Ramos (cell line): ENCODE measurements at regions not wholly inside any gene's neighbourhood (a gene's known extent, or its start where the extent isn't known, plus 50 kb on each side); places are given as distances from the start of the nearest gene placed in this dataset.

Source experiments
- in situ Hi-C: fragments of 300-500 bp; cut with MboI; formaldehyde crosslinking; loops from one replicate; pipeline ENCODE4 v1.14.3; 2022; ENCODE audit warnings: low sequenced_read_pairs; ENCODE audit not compliant: unreplicated experiment

DNA sequence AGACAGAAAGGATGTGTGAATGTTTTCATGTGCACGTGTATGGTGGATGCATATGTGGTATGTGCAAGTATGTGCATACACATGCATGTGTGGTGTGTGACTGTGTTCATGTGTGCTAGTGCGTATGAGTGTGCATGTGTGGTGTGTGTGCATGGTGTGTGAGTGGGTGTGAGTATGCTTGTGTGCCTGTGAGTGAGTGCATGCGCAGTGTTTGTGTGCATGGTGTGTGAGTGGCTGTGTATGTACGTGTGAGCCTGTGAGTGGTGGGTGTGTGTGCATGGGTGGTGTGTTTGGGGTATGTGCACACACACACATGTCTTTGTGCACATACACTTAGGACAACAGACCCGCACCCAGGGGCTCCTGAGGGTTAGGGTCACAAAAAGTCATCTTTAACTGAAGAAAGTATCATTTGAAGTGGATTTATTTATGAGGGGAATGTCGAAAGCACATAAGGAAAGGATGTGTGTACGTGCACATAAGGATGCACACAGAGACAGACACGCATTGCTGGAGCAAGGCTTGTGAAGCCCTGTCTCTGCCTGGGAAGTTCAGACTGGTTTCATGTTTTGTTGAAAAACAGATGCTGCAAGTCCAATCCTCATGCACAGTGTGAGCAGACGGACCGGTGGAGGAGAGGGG, 237.0 kb downstream of the SYK start:
- in situ Hi-C loops: no loop called here

- in situ Hi-C loops: no loop called here
Observed at GRCh38 chr9:91039125-91039834, 237.7 kb downstream of the SYK start.

- in situ Hi-C loops: no loop called here
Observed at GRCh38 chr9:91039835-91040140, 238.2 kb downstream of the SYK start.

DNA sequence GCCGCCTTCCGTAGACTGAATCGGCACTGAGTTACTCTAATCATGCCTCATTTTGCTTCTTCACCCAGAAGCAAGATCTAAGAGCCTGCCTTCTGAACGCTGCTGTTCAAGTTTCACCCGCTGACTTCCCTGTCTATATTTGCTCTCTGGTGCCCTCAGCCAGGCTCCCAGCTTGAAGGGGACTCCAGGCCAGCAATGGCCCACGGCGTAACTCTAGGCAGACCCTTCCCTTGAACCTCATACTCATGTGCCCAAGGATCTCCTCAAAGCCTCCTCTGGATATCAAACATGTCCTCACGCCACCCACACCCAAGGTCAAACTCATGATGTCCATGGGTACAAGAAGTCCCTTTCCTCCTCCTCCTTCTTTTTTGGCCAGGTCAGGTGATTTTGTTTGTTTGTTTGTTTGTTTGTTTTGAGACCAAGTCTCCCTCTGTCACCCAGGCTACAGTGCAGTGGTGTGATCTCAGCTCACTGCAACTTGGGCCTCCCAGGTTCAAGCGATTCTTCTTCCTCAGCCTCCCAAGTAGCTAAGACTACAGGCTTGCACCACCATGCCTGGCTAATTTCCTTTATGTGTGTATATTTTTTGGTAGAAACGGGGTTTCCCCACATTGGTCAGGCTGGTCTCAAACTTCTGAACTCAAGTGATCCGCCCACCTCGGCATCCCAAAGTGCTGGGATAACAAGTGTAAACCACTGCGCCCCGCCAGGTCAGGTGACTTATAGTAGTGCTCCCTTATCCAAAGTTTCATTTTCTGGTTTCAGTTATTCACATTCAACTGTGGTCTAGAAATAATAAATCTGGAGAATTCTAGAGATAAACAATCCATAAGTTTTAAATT, 239.0 kb downstream of the SYK start:
- in situ Hi-C loops: no loop called here

- in situ Hi-C loops: no loop called here
Observed at GRCh38 chr9:91042024-91042423, 240.4 kb downstream of the SYK start.

DNA sequence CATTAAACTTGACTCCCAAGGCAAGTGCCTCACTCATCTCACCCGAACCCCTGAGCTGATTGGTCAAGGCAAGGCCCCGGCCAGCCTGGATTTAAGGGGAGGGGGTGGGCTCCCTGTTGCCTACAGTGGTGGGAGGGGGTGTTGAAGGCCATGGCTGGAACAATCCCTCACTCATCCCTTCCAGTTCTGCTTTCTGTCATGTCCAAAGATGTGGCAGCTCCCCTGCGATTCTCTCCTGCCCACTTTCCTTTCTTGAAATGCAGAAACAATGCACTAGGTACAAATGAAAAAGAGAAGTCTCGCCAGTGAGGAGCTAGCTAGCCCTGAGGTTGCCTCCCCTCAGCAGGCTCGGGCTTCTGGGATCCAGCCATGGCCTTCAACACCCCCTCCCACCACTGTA, 240.9 kb downstream of the SYK start:
- in situ Hi-C loops: no loop called here

- in situ Hi-C loops: no loop called here
Observed at GRCh38 chr9:91043056-91043810, 241.6 kb downstream of the SYK start.

DNA sequence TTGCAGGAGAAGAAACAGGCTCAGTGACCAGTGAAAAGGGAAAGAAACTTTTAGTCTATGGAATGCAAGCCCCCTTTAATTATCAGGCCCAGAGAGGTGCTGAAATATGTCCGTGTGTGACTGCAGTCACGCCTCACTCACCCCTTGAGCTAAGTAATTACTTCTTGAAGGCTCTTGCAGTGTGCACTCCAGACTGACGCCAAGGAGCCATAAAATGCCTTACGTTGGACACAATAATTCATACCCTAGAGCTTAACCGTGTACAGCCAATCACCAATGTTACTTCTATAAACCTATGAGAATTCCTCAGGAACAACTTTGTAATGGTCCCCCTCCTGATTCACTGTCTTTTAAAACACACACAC, 242.2 kb downstream of the SYK start:
- in situ Hi-C loops: no loop called here

DNA sequence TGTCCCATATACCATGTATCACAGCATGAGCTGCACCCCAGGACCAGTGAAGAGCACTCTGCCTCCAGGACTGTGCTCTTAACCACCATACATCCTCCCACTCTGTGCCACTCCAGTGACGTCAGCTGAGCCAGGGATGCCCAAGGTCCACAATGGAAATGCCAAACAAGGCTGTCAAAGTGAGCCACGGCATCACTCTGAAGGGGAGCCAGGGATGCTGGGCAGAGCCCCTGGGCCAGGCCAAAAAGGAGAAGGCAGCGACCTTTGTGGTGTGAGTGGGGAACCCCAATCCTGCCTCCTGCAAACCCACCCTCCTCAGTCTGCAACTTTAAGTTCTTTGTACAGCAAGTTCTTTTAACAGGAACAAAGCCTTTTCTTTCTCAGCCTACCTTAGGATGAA, 242.7 kb downstream of the SYK start:
- in situ Hi-C loops: no loop called here

GRCh38 chr9:91045041-91045440, 243.4 kb downstream of the SYK start:
- in situ Hi-C loops: no loop called here

DNA sequence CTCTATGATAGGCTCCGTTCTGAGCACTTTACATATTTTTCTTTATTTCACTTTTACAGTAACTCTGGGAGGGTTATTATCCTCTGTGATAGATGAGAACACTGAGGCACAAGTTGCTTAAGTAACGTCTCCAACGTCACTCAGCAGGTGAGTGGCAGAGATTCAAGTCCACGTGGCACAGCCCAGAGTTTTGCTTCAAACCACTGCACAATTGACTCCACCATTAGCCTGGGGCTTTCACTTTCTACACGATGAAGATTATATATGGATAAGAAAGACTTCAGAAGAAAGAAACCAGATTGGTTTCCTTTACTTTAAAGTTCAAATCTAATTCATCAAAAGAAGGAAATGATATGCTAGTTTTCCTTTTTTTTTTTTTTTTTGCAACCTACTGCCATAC, 245.9 kb downstream of the SYK start:
- in situ Hi-C loops: no loop called here

- in situ Hi-C loops: no loop called here
Observed at GRCh38 chr9:91047993-91048607, 246.5 kb downstream of the SYK start.

- in situ Hi-C loops: no loop called here
Observed at GRCh38 chr9:91048749-91049148, 247.1 kb downstream of the SYK start.

- in situ Hi-C loops: no loop called here
Observed at GRCh38 chr9:91053824-91054223, 252.2 kb downstream of the SYK start.

DNA sequence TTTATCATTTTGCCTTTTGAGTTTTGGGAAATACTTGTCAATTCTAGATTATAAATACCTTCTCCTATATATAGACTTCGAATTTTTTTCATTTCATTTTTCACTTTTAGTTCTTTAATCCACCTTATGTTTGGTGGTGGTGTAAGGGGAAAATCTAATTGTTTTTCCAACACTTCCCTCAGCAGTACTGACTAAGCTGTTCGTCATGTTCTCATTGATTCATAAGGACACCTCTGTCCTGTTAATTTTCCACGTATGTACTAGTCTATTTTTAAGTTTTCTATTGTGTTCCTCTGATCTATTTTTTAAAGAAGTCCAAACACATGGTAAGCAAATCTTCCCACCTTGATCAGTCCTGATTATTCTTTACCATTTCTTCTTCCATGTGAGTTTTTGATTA, 254.2 kb downstream of the SYK start:
- in situ Hi-C loops: no loop called here

DNA sequence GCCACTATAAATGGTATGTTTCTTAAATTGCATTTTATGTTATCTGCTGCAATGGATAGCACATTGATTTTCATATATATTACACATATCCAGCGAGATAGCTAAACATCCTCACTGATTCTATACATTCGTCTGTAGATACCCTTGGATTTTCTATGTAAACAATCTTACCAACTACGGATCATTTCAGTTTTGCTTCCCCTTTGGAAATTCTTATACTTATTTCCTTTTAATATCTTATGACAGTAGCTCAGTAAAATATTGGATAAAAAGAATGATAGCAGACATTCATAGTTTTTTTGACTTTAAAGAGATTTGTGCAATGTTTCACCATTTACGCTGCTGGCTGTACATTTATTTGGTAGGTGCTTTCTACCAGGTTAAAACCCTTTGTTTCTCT, 254.9 kb downstream of the SYK start:
- in situ Hi-C loops: no loop called here

DNA sequence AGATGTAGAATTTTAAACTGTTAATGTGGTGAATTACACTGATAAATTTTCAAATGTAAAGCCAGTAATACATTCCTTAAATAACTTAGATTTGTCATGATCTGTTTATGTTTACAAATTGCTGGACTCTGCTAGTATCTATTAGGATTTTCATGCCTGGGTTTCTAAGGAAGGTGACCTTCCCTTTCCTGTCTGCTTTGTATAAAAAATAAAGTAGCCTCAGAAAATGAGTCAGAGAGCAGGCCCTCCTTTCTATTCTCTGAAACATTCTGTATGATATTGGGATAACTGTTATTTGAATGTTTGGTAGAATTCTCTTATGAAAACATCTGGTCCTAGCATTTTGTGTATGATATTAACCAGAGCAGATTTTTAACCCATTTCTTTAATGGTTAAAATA, 255.3 kb downstream of the SYK start:
- in situ Hi-C loops: no loop called here

GRCh38 chr9:91059713-91060112, 258.1 kb downstream of the SYK start:
- in situ Hi-C loops: no loop called here

- in situ Hi-C loops: no loop called here
Observed at GRCh38 chr9:91060520-91061343, 259.1 kb downstream of the SYK start.

GRCh38 chr9:91061506-91061905, 259.9 kb downstream of the SYK start:
- in situ Hi-C loops: no loop called here
